SK-N-SH treated with all-trans-retinoic acid at 6 μM for 48 hours (cell line): ENCODE measurements at regions not wholly inside any gene's neighbourhood (a gene's known extent, or its start where the extent isn't known, plus 50 kb on each side); places are given as distances from the start of the nearest gene placed in this dataset.

ENCODE experiments used
- ATAC-seq: fragments of 200-7000 bp; cut with Tn5 transposase; 3 replicates; pipeline ENCODE4 v1.9.1; 2020; ENCODE audit warnings: mild to moderate bottlenecking, moderate library complexity
- ARNTL ChIP-seq: fragments of 450-650 bp; formaldehyde crosslinking; IDR thresholded peaks from 2 replicates; pipeline ENCODE4 v1.5.0; 2020; ENCODE audit warnings: low read depth, mild to moderate bottlenecking, moderate library complexity, borderline replicate concordance
- CREB5 ChIP-seq: fragments of 250-450 bp; sonication (Bioruptor Pico); IDR thresholded peaks from 2 replicates; pipeline ENCODE4 v1.5.1; 2020; ENCODE audit warnings: low read depth, mild to moderate bottlenecking, moderate library complexity
- CSDC2 ChIP-seq: fragments of 250-450 bp; sonication (Bioruptor Pico); IDR thresholded peaks from 2 replicates; pipeline ENCODE4 v1.5.0; 2020; ENCODE audit warnings: mild to moderate bottlenecking, moderate library complexity
- CSRNP3 ChIP-seq: fragments of 250-450 bp; sonication (Bioruptor Pico); IDR thresholded peaks from 2 replicates; pipeline ENCODE4 v1.5.1; 2021; ENCODE audit warnings: mild to moderate bottlenecking, moderate library complexity
- GLIS3 ChIP-seq: fragments of 250-450 bp; sonication (Bioruptor Pico); IDR thresholded peaks from 2 replicates; pipeline ENCODE4 v1.5.0; 2020; ENCODE audit warnings: mild to moderate bottlenecking, moderate library complexity
- ISL1 ChIP-seq: fragments of 250-450 bp; sonication (Bioruptor Pico); IDR thresholded peaks from 2 replicates; pipeline ENCODE4 v2.1.2; 2022; ENCODE audit warnings: mild to moderate bottlenecking, moderate library complexity
- OSR1 ChIP-seq: fragments of 250-450 bp; sonication (Bioruptor Pico); IDR thresholded peaks from 2 replicates; pipeline ENCODE4 v1.8.0; 2022; ENCODE audit warnings: moderate library complexity, mild to moderate bottlenecking, inconsistent platforms
- PPARA ChIP-seq: fragments of 250-450 bp; sonication (Bioruptor Pico); IDR thresholded peaks from 2 replicates; pipeline ENCODE4 v1.5.0; 2020; ENCODE audit warnings: mild to moderate bottlenecking, borderline replicate concordance
- RARB ChIP-seq: fragments of 250-450 bp; sonication (Bioruptor Pico); IDR thresholded peaks from 2 replicates; pipeline ENCODE4 v1.8.0; 2021; ENCODE audit warnings: mild to moderate bottlenecking, moderate library complexity
- TCF4 ChIP-seq: fragments of 250-450 bp; sonication (Bioruptor Pico); IDR thresholded peaks from 2 replicates; pipeline ENCODE4 v1.8.0; 2021; ENCODE audit warnings: mild to moderate bottlenecking, moderate library complexity, borderline replicate concordance
- TOX ChIP-seq: fragments of 250-450 bp; sonication (Bioruptor Pico); IDR thresholded peaks from 2 replicates; pipeline ENCODE4 v1.8.0; 2021; ENCODE audit warnings: mild to moderate bottlenecking, moderate library complexity, borderline replicate concordance
- ZFP3 ChIP-seq: fragments of 250-450 bp; sonication (Bioruptor Pico); IDR thresholded peaks from 2 replicates; pipeline ENCODE4 v1.5.0; 2020; ENCODE audit warnings: mild to moderate bottlenecking, moderate library complexity
- ZFP30 ChIP-seq: fragments of 450-650 bp; formaldehyde crosslinking; IDR thresholded peaks from 2 replicates; pipeline ENCODE4 v1.5.0; 2022; ENCODE audit warnings: mild to moderate bottlenecking, moderate library complexity
- ZNF70 ChIP-seq: fragments of 450-650 bp; formaldehyde crosslinking; IDR thresholded peaks from 2 replicates; pipeline ENCODE4 v1.5.0; 2020; ENCODE audit warnings: mild to moderate bottlenecking, moderate library complexity
- ZNF8 ChIP-seq: fragments of 450-650 bp; formaldehyde crosslinking; IDR thresholded peaks from 2 replicates; pipeline ENCODE4 v1.5.0; 2020; ENCODE audit warnings: mild to moderate bottlenecking, moderate library complexity
- TF ChIP-seq, protein P1 (sequence below): fragments of 250-450 bp; sonication (Bioruptor Pico); IDR thresholded peaks from 2 replicates; pipeline ENCODE4 v1.5.0; 2020; ENCODE audit warnings: mild to moderate bottlenecking, moderate library complexity
- TF ChIP-seq, protein P2 (sequence below): fragments of 250-450 bp; sonication (Bioruptor Pico); IDR thresholded peaks from 2 replicates; pipeline ENCODE4 v1.8.0; 2020; ENCODE audit warnings: mild to moderate bottlenecking, moderate library complexity, borderline replicate concordance

DNA sequence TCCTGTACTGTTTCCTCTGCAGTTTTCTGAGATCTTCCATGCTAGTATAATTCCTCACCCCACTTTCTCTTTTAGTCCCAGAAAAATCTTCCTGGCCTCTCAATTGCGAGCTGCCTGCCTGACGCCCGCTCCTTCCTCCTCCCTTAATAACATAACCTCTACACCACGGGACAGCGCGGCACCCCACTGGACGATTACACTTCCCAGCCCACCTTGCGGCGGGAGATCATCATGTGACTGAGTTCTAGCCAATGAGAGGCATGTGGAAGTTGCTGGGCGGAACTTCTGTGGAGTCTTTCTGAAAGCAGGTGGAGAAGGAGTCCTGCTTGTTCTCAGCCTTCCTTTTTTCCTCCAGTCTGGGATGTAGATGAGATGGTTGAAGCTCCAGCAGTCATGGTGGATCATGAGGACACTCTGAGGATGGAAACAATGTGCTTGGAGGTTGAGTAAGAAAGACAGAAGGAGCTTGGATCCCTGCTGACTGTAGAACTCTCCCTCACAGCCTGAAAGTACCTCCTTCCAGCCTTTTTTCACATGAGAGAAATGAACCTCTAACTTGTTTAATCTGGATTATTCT is 133.6 kb upstream of the VRK1 start:
- ATAC-seq = no peak
- no peak for TF ChIP-seq ZNF8 (CRISPR knock-in tag)
- no peak for TF ChIP-seq CSRNP3 (CRISPR knock-in tag)
- TF ChIP-seq, protein P1, sequence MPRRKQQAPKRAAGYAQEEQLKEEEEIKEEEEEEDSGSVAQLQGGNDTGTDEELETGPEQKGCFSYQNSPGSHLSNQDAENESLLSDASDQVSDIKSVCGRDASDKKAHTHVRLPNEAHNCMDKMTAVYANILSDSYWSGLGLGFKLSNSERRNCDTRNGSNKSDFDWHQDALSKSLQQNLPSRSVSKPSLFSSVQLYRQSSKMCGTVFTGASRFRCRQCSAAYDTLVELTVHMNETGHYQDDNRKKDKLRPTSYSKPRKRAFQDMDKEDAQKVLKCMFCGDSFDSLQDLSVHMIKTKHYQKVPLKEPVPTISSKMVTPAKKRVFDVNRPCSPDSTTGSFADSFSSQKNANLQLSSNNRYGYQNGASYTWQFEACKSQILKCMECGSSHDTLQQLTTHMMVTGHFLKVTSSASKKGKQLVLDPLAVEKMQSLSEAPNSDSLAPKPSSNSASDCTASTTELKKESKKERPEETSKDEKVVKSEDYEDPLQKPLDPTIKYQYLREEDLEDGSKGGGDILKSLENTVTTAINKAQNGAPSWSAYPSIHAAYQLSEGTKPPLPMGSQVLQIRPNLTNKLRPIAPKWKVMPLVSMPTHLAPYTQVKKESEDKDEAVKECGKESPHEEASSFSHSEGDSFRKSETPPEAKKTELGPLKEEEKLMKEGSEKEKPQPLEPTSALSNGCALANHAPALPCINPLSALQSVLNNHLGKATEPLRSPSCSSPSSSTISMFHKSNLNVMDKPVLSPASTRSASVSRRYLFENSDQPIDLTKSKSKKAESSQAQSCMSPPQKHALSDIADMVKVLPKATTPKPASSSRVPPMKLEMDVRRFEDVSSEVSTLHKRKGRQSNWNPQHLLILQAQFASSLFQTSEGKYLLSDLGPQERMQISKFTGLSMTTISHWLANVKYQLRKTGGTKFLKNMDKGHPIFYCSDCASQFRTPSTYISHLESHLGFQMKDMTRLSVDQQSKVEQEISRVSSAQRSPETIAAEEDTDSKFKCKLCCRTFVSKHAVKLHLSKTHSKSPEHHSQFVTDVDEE (CRISPR knock-in tag) = no peak
- TF ChIP-seq TCF4 (CRISPR knock-in tag) = no peak
- TF ChIP-seq TOX = no peak
- TF ChIP-seq ARNTL = no peak
- no peak for TF ChIP-seq ZNF70 (CRISPR knock-in tag)

GRCh38 chr14:96666088-96666487 is 131.1 kb upstream of the VRK1 start:
- TF ChIP-seq, protein P2, sequence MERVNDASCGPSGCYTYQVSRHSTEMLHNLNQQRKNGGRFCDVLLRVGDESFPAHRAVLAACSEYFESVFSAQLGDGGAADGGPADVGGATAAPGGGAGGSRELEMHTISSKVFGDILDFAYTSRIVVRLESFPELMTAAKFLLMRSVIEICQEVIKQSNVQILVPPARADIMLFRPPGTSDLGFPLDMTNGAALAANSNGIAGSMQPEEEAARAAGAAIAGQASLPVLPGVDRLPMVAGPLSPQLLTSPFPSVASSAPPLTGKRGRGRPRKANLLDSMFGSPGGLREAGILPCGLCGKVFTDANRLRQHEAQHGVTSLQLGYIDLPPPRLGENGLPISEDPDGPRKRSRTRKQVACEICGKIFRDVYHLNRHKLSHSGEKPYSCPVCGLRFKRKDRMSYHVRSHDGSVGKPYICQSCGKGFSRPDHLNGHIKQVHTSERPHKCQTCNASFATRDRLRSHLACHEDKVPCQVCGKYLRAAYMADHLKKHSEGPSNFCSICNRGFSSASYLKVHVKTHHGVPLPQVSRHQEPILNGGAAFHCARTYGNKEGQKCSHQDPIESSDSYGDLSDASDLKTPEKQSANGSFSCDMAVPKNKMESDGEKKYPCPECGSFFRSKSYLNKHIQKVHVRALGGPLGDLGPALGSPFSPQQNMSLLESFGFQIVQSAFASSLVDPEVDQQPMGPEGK = no peak
- no peak for ATAC-seq

DNA sequence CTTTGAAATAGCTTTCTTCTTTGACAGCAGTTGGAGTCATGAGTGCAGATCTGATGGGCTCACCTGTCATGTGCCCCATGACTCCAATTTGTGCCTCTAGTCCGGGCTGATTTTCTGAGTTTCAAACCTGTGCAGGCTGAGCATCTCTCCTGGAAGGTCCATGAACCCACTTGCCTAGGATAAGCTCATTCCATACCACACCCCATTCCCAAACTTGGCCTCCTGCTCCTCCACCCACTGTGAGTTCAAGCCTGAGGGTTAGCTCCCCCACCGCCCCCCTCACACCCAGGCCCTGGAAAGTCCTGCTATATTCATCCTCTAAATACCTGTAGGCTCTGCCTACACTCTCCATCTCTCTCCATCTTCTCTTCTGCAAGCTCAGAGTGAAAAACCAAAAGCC is 126.8 kb upstream of the VRK1 start:
- TF ChIP-seq GLIS3 (CRISPR knock-in tag) = no peak
- no peak for TF ChIP-seq ZNF8 (CRISPR knock-in tag)
- no peak for TF ChIP-seq ZFP30 (CRISPR knock-in tag)
- TF ChIP-seq TCF4 (CRISPR knock-in tag) = no peak
- TF ChIP-seq CREB5 = no peak
- no peak for TF ChIP-seq ZFP3 (CRISPR knock-in tag)
- TF ChIP-seq, protein P2 = no peak
- no peak for TF ChIP-seq ISL1
- TF ChIP-seq RARB = no peak
- TF ChIP-seq OSR1 (CRISPR knock-in tag) = no peak
- no peak for TF ChIP-seq ARNTL
- TF ChIP-seq, protein P1 (CRISPR knock-in tag) = no peak
- TF ChIP-seq PPARA (CRISPR knock-in tag) = no peak
- TF ChIP-seq CSDC2 (CRISPR knock-in tag) = no peak
- no peak for ATAC-seq
